ENCODE measurements at regions not wholly inside any gene's neighbourhood (a gene's known extent, or its start where the extent isn't known, plus 50 kb on each side); places are given as distances from the start of the nearest gene placed in this dataset.
"Not testable (repeated sequence)": the region's sequence is repeated elsewhere in the genome, so short reads cannot be mapped to it uniquely, and the experiment has no call there.

DNA sequence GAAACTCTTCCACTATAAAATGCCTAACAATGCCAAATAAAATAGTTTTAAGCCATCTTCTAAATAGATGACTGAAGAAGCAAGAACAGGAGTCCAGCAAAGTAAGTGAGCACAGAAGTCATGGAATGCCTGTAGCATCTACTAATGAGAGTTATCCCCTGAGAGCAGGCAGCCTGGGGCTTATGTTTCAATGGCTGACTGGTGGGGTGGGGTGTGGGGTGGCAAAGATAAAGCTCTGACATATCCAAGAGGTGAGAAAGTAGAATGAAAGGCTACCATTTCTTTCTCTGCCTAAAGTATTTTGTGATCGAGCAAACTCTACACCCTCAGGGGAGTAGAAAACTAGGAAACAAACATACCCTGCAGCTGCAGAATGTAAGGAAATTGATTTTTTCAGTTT, 348.8 kb downstream of the TFAP2B start:
- CTCF ChIA-PET, result no interaction called here
- Mint-ChIP-seq H3K27me3 (no peaks in the 10 kb centered on the region), H3K36me3 (ENCODE audit: low read depth) (no peaks in the 10 kb centered on the region), H3K4me1 (no peaks in the 10 kb centered on the region), H3K4me3 (no peak overlapping the region), H3K9me3 (peaks cover 17% of the 10 kb centered on the region), H3K27ac (no peak overlapping the region)
- DNase-seq, result no peak
- TF ChIP-seq, protein P1, sequence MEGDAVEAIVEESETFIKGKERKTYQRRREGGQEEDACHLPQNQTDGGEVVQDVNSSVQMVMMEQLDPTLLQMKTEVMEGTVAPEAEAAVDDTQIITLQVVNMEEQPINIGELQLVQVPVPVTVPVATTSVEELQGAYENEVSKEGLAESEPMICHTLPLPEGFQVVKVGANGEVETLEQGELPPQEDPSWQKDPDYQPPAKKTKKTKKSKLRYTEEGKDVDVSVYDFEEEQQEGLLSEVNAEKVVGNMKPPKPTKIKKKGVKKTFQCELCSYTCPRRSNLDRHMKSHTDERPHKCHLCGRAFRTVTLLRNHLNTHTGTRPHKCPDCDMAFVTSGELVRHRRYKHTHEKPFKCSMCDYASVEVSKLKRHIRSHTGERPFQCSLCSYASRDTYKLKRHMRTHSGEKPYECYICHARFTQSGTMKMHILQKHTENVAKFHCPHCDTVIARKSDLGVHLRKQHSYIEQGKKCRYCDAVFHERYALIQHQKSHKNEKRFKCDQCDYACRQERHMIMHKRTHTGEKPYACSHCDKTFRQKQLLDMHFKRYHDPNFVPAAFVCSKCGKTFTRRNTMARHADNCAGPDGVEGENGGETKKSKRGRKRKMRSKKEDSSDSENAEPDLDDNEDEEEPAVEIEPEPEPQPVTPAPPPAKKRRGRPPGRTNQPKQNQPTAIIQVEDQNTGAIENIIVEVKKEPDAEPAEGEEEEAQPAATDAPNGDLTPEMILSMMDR (IDR thresholded peaks at IDR 0.05), result no peak
- POLR2A ChIA-PET, result no interaction called here
- no peak for ATAC-seq (ENCODE audit: low read depth)
- intact Hi-C loops (cut with micrococcal nuclease), result no loop called here

DNA sequence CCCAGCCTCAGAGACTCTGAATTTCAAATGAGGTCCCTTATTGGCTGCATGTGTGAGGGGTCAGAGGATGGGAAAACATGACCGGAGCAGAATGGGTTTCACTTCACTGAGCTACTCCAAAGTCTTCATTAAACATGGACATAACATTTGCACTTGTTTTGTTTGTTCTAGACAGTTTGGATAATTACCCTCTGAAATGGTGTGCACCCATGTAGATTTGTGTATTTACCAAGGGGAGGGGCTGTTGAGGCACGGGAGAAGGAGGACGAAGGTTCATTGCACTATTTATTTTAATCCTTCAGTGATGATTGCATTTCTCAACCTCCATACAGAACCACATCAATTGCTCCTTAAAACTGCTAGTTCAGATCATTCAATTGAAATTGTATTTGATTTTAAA, 364.2 kb downstream of the TFAP2B start:
- ChIA-PET POLR2A (no interaction called here), CTCF (no interaction called here)
- H3K36me3 Mint-ChIP-seq (ENCODE audit: low read depth), result no peaks in the 10 kb centered on the region
- H3K27me3 Mint-ChIP-seq, result no peaks in the 10 kb centered on the region
- intact Hi-C loops (cut with micrococcal nuclease), result no loop called here
- peaks cover 2% of the 10 kb centered on the region for H3K9me3 Mint-ChIP-seq
- DNase-seq, result no peak
- TF ChIP-seq, protein P1 (IDR thresholded peaks at IDR 0.05), result no peak
- ATAC-seq (ENCODE audit: low read depth), result no peak
- no peak overlapping the region for H3K4me3 Mint-ChIP-seq
- H3K27ac Mint-ChIP-seq, result no peak overlapping the region
- H3K4me1 Mint-ChIP-seq, result no peaks in the 10 kb centered on the region

DNA sequence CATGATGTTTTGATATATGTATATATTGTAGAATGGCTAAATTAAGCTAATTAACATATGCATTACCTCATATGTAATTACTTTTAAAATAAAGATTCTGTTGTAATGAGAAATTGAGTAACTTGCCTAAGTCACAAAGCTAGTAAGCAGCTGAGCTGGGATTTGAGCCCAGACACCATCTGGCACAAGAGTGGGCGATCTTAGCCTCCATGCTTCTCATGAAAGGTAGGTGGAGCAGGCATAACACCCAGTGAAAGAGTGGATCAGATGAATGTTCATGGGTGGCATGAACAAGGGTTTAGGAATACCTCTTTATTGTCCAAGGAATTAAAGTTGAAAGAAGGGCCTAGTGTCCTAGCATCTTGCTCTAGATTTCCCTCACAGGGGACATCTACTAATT, 365.4 kb downstream of the TFAP2B start:
- CTCF ChIA-PET, result no interaction called here

DNA sequence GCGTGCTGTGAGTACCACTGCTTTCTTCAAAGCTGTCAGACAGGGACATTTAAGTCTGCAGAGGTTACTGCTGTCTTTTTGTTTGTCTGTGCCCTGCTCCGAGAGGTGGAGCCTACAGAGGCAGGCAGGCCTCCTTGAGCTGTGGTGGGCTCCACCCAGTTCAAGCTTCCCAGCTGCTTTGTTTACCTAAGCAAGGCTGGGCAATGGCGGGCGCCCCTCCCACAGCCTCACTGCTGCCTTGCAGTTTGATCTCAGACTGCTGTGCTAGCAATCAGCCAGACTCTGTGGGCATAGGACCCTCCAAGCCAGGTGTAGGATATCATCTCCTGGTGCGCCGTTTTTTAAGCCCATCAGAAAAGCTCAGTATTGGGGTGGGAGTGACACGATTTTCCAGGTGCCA, 374.5 kb downstream of the TFAP2B start:
- H3K27ac Mint-ChIP-seq, result not testable (repeated sequence)

More for the DNA sequence above, 365.4 kb downstream of the TFAP2B start:
- TF ChIP-seq, protein P1 (IDR thresholded peaks at IDR 0.05), result no peak
- H3K9me3 Mint-ChIP-seq, result peaks cover 2% of the 10 kb centered on the region
- no peaks in the 10 kb centered on the region for H3K27me3 Mint-ChIP-seq
- H3K27ac Mint-ChIP-seq, result no peak overlapping the region
- DNase-seq (no peak), ATAC-seq (ENCODE audit: low read depth) (no peak)
- no peak overlapping the region for H3K4me3 Mint-ChIP-seq
- no peaks in the 10 kb centered on the region for H3K36me3 Mint-ChIP-seq (ENCODE audit: low read depth)
- POLR2A ChIA-PET, result no interaction called here
- intact Hi-C loops (cut with micrococcal nuclease), result no loop called here
- no peaks in the 10 kb centered on the region for H3K4me1 Mint-ChIP-seq

DNA sequence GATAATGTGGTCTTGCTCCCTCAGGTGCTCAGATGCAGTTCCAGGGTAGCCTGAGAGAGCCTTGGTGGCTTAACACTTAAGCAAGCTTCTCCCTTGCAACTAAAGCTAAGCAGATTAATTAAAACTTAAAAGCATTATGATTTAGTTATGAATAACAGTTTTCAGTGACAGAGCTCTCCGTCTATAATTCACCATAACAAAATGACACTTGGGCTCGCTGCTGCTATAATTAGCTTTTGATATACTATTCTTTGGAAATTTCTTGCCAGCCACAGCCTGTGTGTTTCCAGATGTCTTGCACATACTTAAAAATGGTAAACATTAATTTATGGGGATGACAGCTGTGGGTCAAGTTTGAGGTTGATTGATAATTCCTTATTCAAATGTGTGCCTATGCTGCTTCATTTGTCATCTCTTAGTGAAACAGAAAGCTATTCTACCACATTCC, 380.5 kb downstream of the TFAP2B start:
- no peak for DNase-seq
- Mint-ChIP-seq H3K4me1 (no peaks in the 10 kb centered on the region), H3K27ac (no peak overlapping the region), H3K27me3 (no peaks in the 10 kb centered on the region), H3K36me3 (ENCODE audit: low read depth) (no peaks in the 10 kb centered on the region), H3K9me3 (no peaks in the 10 kb centered on the region), H3K4me3 (no peak overlapping the region)
- no peak for ATAC-seq (ENCODE audit: low read depth)
- POLR2A ChIA-PET, result no interaction called here
- TF ChIP-seq, protein P1 (IDR thresholded peaks at IDR 0.05), result no peak
- CTCF ChIA-PET, result no interaction called here
- intact Hi-C loops (cut with micrococcal nuclease), result no loop called here

More for the DNA sequence above, 374.5 kb downstream of the TFAP2B start:
- H3K27me3 Mint-ChIP-seq; H3K36me3 Mint-ChIP-seq (ENCODE audit: low read depth); POLR2A ChIA-PET; ATAC-seq (ENCODE audit: low read depth); CTCF ChIA-PET; H3K9me3 Mint-ChIP-seq; DNase-seq; H3K4me3 Mint-ChIP-seq; intact Hi-C loops (cut with micrococcal nuclease); H3K4me1 Mint-ChIP-seq: not testable (repeated sequence)

DNA sequence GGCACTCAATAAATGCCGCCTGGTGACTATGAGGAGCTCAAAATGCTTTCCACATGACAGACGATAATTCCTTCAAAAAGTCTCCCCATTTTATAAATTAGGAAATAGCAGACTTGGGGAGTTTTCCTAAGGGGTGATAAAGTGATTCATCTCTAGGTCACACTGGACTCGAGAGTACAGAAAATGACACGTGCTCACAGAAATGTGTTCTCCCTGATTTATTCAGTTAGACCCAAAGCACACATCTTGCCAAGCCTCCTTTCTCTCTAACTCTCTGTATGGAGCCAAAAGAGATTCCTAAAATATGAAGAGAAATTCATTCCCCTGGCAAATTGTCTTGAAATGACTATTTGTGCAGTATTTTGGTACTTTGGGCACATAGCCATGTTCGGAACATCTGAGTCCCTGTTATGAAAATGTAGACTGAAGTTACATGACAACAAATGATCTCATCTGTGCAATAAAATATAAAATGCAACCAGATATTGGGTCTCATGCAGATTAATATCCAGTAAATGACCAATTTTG, 381.1 kb downstream of the TFAP2B start:
- no peak for DNase-seq
- no peaks in the 10 kb centered on the region for H3K9me3 Mint-ChIP-seq
- POLR2A ChIA-PET, result no interaction called here

More for the DNA sequence above, 381.1 kb downstream of the TFAP2B start:
- H3K27ac Mint-ChIP-seq, result no peak overlapping the region
- H3K36me3 Mint-ChIP-seq (ENCODE audit: low read depth), result no peaks in the 10 kb centered on the region
- H3K4me1 Mint-ChIP-seq, result no peaks in the 10 kb centered on the region
- intact Hi-C loops (cut with micrococcal nuclease), result no loop called here
- ATAC-seq (ENCODE audit: low read depth), result no peak
- CTCF ChIA-PET, result no interaction called here
- no peaks in the 10 kb centered on the region for H3K27me3 Mint-ChIP-seq
- no peak overlapping the region for H3K4me3 Mint-ChIP-seq
- TF ChIP-seq, protein P1 (IDR thresholded peaks at IDR 0.05), result no peak
